ENCODE measurements at regions not wholly inside any gene's neighbourhood (a gene's known extent, or its start where the extent isn't known, plus 50 kb on each side); places are given as distances from the start of the nearest gene placed in this dataset.

- no peak overlapping the region for H2AFZ ChIP-seq (ENCODE audit: low read length)
- no peaks in the 10 kb centered on the region for H3K79me2 ChIP-seq (ENCODE audit: insufficient read depth, low read depth, low read length)
- H3K4me1 ChIP-seq (ENCODE audit: insufficient read depth, low read length, poor library complexity, severe bottlenecking): no peaks in the 10 kb centered on the region
- no peaks in the 10 kb centered on the region for H3K36me3 ChIP-seq (ENCODE audit: insufficient read depth, low read length)
- H3K27ac ChIP-seq (ENCODE audit: low read depth, low read length, poor library complexity, severe bottlenecking): no peak overlapping the region
- no peak for DNase-seq (ENCODE audit: low spot score)
- CTCF ChIA-PET (ENCODE audit: unreplicated experiment): no interaction called here
- H4K20me1 ChIP-seq (ENCODE audit: insufficient read depth, low read length): no peaks in the 10 kb centered on the region
- no peaks in the 10 kb centered on the region for H3K9me3 ChIP-seq (ENCODE audit: low read length)
- no peak overlapping the region for H3K4me2 ChIP-seq (ENCODE audit: low read length)
- POLR2A ChIA-PET: interaction anchor here (0.7 kb wide), 1 partner anchor 234 kb away, joined by 4 read pairs; no protein-coding TSS in a partner anchor
- no peaks in the 10 kb centered on the region for H3K9me2 ChIP-seq (ENCODE audit: insufficient read depth, low read length)
- no peak for TF ChIP-seq EZH2phosphoT487 (IDR thresholded peaks at IDR 0.05; ENCODE audit: borderline replicate concordance, low read depth, low read length)
- TF ChIP-seq CTCF (conservative IDR thresholded peaks at IDR 0.05; ENCODE audit: low read length): no peak
- intact Hi-C loops (cut with micrococcal nuclease; ENCODE audit: unreplicated experiment): no loop called here
- no TSS peak for BruUV-seq (replicated peaks)
- no peak overlapping the region for H3K4me3 ChIP-seq (ENCODE audit: low read depth, low read length, poor library complexity, severe bottlenecking)
Observed at GRCh38 chr16:51289336-51289735, 138.3 kb upstream of the SALL1 start.

GRCh38 chr16:51287121-51287755, 136.2 kb upstream of the SALL1 start:
- Histone ChIP-seq H3K36me3 (ENCODE audit: insufficient read depth, low read length) (no peaks in the 10 kb centered on the region), H2AFZ (ENCODE audit: low read length) (no peak overlapping the region), H3K4me3 (ENCODE audit: low read depth, low read length, poor library complexity, severe bottlenecking) (no peak overlapping the region), H3K79me2 (ENCODE audit: insufficient read depth, low read depth, low read length) (no peaks in the 10 kb centered on the region), H3K27ac (ENCODE audit: low read depth, low read length, poor library complexity, severe bottlenecking) (no peak overlapping the region), H3K4me2 (ENCODE audit: low read length) (no peak overlapping the region), H3K9me3 (ENCODE audit: low read length) (no peaks in the 10 kb centered on the region), H3K9me2 (ENCODE audit: insufficient read depth, low read length) (no peaks in the 10 kb centered on the region), H4K20me1 (ENCODE audit: insufficient read depth, low read length) (no peaks in the 10 kb centered on the region), H3K4me1 (ENCODE audit: insufficient read depth, low read length, poor library complexity, severe bottlenecking) (no peaks in the 10 kb centered on the region)
- POLR2A ChIA-PET: no interaction called here
- intact Hi-C loops (cut with micrococcal nuclease; ENCODE audit: unreplicated experiment): no loop called here
- TF ChIP-seq EZH2phosphoT487 (IDR thresholded peaks at IDR 0.05; ENCODE audit: borderline replicate concordance, low read depth, low read length): no peak
- no peak for TF ChIP-seq CTCF (conservative IDR thresholded peaks at IDR 0.05; ENCODE audit: low read length)
- DNase-seq (ENCODE audit: low spot score): no peak
- no TSS peak for BruUV-seq (replicated peaks)
- CTCF ChIA-PET (ENCODE audit: unreplicated experiment): no interaction called here

- Histone ChIP-seq H2AFZ (ENCODE audit: low read length) (no peak overlapping the region), H3K4me2 (ENCODE audit: low read length) (no peak overlapping the region), H3K4me1 (ENCODE audit: insufficient read depth, low read length, poor library complexity, severe bottlenecking) (no peaks in the 10 kb centered on the region), H3K27ac (ENCODE audit: low read depth, low read length, poor library complexity, severe bottlenecking) (no peak overlapping the region), H3K9me3 (ENCODE audit: low read length) (no peaks in the 10 kb centered on the region), H4K20me1 (ENCODE audit: insufficient read depth, low read length) (no peaks in the 10 kb centered on the region), H3K9me2 (ENCODE audit: insufficient read depth, low read length) (no peaks in the 10 kb centered on the region), H3K4me3 (ENCODE audit: low read depth, low read length, poor library complexity, severe bottlenecking) (no peak overlapping the region), H3K36me3 (ENCODE audit: insufficient read depth, low read length) (no peaks in the 10 kb centered on the region), H3K79me2 (ENCODE audit: insufficient read depth, low read depth, low read length) (no peaks in the 10 kb centered on the region)
- no TSS peak for BruUV-seq (replicated peaks)
- DNase-seq (ENCODE audit: low spot score): no peak
- no peak for TF ChIP-seq CTCF (conservative IDR thresholded peaks at IDR 0.05; ENCODE audit: low read length)
- TF ChIP-seq EZH2phosphoT487 (IDR thresholded peaks at IDR 0.05; ENCODE audit: borderline replicate concordance, low read depth, low read length): no peak
- CTCF ChIA-PET (ENCODE audit: unreplicated experiment): no interaction called here
- POLR2A ChIA-PET: no interaction called here
- intact Hi-C loops (cut with micrococcal nuclease; ENCODE audit: unreplicated experiment): no loop called here
Observed at GRCh38 chr16:51286272-51286671, 135.2 kb upstream of the SALL1 start.

Data from OCI-LY7 (cell line).